NOMO-1 (cell line): ENCODE measurements at regions not wholly inside any gene's neighbourhood (a gene's known extent, or its start where the extent isn't known, plus 50 kb on each side); places are given as distances from the start of the nearest gene placed in this dataset.

ENCODE experiments used
- DNase-seq, 2 experiments: peaks; one replicate each; lab custom pipeline; 2025; ENCODE audit not compliant: unreplicated experiment in 2 of 2; lab: John Stamatoyannopoulos, UW

DNA sequence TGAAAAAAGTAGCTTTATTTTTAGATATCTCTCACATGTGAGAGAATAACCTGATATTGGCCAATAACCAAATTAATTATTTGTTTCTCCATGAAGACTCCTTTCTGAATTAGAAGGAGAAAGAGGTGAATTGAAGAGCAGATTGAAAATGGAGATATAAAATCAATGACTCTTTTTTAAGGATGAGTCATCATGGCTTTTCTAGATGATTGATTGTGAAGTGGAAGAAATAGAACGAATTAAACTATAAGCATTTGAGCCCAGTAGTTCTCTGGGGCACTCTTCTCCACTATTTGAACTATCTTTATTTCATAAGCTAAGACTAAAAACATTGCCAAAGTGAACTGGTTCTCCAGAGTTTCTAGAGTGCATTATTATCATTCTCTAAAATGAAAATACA, 137.2 kb upstream of the EDNRA start:
- no peak for DNase-seq

DNA sequence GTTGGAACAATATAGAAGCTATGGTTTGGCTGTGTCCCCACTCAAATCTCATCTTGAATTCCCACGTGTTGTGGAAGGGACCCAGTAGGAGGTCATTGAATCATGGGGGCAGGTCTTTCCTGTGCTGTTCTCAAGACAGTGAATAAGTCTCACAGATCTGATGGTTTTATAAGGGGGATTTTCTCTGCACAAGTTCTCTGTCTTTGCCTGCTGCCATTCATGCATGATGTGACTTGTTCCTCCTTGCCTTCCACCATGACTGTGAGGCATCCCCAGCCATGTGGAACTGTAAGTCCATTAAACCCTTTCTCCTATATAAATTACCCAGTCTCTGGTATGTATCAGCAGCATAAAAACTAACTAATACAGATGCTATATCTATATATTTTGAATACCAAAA, 135.2 kb upstream of the EDNRA start:
- DNase-seq: no peak

DNA sequence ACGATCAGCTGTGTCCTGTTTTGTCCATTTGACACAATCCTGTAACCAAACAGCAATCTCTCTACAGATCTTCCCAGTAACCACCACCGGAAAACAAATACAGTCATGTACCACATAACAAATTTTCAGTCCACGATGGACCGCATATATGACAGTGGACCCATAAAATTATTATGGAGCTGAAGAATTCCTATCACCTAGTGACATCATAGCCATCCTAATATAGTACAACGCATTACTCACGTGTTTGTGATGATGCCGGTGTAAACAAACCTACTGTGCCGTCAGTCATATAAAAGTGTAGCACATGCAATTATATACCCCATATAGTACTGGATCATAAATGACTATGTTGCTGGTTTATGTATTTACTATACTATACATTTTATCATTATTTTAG, 133.7 kb upstream of the EDNRA start:
- DNase-seq: no peak

DNA sequence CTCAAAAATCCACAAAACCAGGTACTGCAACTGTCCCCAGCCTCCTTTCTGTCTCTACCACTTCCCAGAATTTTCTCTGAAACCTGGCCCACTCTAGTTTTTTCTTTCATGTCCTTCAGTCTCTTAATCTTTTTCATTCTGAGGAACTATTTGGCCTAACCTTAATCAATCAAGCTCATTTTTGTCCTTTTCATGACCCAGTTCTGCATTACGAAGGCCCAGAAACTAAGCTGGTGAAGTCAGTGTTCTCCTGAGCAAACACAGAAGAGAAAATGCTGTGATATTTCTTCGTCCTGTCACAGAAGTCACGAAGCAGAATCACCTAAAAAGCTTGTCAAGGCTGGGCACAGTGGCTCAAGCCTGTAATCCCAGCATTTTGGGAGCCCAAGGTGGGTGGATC, 131.7 kb upstream of the EDNRA start:
- DNase-seq: no peak

DNA sequence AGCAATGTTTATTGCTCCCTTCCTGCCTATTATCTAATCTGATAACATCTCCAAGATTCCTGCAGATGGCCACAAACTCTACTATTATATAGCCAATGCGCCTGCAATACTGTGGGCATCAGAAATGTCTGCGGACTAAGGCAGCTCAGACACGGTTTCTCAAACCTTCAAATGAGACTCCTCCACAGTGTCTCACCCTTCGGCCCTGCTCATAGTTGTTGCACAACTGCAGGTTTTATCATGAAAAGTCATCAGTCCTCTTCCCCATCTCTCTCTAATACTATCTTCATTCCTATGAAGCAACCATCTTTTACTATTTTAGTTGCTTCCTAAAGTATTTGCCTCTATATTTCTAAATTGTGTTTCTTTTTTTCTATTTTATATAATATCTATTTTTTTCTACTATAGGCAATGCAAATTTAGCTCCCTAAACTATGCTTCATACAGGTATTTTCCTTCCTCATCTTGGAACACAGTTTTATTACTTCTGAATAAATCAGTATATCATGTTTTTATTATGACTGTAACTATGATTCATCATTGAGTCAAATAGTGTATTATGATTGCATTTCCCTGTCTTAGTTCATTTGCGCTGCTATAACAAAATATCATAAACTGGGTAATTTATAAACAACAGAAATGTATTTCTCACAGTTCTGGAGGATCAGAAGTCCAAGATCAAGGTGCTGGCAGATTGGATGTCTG, 129.7 kb upstream of the EDNRA start:
- DNase-seq: no peak

DNA sequence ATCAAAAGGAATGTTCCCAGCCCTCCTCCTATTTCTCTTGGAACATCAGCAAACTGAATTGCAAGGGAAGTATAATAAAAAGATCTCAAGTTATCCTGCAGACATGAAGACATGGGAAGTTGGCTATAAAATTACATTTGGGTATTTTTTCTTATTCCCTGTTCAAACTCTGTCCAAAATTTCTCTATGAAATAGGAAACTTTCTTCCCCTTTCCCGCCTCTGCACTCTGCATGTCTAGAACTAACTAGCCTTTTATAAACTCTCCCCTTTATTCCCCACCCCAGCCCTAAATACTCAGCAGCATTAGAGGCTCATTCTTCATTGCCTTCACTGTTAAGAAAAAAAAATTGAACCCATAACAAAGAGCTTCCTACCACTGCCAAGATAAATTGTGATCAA, 126.7 kb upstream of the EDNRA start:
- no peak for DNase-seq

DNA sequence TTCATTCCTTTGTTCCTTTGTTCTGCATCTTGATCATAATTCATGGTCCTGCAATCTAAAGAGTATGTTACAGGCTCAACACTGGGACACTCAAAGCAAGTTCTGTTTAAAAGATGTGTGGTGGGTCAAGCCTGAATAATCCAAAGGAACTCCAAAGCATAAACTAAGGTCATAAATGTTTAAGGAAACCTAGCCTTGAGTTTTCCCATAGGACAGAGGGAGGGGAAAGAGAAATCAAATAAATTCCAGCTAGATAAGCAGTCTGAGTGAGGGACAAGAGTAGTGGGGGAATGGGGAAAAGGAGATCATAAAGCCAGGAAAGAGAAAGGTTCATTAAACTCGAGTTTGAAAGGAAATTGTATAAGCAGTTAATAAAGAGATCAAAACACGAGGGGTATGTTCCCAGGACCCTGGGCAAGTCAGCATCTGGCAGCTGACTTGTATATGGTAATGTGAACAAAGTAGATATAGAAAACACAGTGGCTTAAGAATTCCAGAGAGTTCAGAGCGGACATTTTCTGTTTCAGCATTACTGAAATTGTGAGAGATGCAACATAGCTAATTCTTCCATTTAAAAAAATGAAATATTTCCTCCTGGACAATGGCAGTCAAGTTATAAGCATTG, 125.8 kb upstream of the EDNRA start:
- DNase-seq: no peak

DNA sequence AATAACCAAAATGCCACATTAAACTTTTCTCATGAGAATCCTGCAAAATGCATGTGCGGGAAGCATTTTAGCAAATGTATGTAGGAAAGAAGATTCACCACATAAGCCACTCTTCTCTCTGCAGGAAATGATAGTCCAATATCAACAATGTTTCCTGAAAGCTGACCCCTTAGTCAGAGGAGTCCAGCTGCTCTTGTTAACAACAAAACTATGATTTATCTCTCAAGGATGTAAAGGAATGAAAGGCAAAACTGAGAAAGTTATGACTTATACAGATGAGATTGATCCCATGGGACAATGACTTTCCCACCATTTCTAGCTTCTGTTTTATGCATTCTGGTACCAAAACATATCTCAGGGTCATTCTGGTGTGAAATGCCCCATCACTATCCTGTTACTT, 125.0 kb upstream of the EDNRA start:
- no peak for DNase-seq

DNA sequence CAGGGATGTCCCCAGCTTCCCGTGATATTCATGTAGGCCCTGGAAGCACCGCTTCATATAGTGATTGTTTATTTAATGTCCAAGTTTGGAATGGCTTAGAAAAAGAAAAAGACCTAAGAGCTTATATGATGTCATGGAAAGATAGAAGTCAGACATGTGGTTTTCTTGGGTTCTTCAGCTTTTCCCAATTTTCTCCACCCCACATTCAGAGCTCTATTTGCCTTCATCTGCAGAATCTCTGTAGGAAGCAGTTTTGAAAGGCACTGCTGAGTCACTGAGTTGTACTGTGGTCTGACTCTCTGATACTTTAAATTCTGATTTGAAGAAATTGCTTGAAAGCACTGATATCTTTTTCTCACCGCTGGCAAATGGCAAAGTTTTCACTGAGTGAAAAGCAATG, 120.6 kb upstream of the EDNRA start:
- no peak for DNase-seq

DNA sequence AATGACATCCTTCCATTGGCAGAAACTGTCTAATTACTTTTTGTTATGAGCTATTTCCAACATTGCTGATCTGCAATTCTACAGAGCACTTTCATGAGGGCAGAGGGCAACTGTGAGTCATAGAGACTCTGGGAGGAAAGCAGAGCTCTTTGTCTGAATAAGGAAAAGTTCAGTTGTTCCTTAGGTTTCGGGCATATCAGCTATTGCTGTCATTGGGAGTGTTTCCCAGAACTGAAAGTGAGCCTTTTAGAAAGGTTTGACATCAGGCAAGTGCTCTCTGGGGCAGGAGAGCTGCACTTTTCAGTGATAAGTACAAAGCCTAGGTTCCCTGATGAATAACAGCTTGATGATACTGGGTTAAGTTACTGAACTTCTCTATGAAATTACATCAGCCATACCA, 119.2 kb upstream of the EDNRA start:
- DNase-seq: no peak

DNA sequence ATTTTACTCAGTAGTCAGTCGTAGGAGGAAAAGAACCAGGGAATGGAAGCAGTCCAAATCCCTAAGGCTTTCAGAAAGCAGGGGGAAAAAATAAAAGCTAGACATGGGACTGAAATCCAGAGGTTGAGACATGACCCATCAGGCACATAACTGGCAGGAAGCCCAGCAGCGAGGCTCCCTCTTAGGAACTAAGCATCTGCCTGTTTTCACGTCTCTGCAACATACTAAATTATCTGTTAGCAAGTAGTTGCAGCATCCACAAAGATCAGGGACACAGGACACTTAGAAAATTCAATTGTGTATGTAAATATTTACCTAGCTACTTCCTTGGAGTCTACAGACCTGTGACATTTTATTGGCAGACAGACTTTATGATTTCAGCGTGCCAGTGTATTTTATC, 118.0 kb upstream of the EDNRA start:
- no peak for DNase-seq

DNA sequence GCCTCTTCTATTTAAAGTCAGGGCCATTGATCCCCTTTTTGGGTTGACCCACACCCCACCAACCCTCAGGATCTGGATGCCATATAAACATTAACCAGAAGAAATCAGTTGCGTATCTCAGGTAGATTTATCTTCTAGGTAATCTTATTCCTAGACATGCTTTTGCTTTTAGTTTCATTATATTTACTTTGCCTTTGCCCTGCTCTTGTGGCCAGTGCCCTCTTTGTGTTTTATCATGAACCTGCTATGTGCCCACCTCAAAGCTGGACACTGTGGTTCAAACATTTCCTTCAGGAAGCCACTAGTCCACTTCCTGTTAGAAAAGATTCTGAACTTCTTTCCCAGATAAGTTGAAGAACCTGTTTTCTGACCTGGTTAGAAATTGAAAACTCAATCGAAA, 117.4 kb upstream of the EDNRA start:
- DNase-seq: no peak

DNA sequence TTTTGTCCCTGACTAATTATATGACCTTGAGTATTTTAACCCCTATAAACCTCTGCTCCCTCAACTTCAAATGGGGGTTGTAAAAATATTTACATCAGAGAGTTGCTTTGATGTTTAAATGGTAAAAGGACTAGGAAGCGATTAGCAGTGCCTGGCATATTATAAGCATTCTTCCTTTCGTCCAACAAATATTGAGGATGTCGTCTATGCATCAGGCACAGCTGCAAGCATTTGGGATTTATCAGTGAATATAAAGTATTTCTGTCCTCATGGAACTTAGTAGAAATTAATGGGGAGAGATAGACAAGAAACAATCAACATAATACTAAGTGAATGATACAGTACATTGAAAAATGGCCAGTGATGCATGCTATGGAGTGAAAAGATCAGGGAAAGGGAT, 115.5 kb upstream of the EDNRA start:
- no peak for DNase-seq

DNA sequence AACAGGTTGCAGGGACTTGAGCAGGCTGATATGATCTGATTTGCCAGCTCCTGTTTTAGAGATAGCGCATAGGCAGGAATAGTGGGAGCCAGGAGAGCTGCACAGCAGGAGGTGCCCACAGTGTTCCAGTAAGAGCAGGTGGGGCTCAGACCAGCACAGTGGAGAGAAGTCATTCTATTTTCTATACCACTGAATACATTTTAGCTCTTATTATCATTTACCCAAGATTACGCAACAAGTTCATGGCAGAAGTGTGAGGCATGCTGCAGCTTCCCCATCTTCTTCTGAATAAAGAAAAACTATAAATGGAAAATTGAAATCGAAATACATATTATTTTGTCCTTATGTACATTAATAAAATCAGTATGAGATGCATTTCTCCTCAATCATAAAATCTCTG, 114.7 kb upstream of the EDNRA start:
- no peak for DNase-seq

DNA sequence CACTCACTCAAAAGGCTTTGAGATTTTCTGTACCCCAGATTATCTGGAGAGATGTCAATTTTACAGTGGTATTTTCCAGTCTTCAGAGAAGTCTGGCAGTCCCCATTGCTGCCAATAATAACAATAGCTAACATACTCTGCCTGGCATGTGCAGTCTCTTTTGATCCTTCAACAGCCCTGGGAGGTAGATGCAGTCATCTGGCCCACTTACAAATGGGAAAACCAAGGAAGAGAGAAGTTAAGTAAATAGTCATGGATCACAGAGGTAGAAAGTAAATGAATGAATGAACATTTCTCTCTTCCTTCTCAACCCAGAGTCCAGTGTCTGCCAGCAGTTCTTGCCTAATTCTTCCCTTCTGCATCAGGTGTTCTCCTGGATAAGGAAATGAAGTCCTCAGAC, 113.0 kb upstream of the EDNRA start:
- DNase-seq: no peak

DNA sequence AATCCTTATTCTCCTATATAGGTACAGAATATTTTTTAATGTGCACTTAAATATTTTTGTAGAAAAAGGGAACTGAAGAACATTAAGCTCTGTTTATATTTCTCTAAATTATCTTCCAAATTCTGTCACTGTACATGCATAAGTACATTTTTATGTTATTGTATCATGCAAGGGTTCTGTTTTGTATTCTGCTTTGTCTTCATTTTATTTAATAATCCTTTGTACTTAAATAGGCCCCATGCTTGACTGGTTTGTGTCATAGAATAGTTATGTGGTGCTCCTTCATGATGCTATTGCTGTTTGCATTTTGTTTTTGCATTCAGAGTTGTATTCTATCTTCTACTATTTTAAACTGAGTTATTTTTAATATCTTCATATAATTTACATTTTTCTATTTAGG, 111.9 kb upstream of the EDNRA start:
- DNase-seq: no peak

DNA sequence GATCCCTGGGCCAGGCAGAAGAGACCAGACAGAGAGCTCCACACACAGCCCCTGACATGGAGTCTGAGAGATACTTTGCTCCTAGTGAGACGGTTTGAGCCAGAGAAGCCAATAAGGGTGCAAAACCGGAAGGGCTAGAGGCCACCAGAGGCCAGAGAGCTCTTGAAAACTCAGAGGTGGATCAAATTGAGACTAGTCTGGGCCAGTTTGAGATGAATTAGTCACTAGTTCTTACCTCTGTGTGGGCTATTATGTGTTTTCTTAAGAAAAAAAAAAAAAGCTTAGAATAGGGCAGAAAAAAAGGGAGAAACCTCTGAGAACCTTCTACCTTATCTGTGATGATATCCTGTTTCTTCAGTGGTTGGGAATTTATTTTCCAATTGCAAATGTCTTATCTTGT, 110.4 kb upstream of the EDNRA start:
- DNase-seq: no peak

DNA sequence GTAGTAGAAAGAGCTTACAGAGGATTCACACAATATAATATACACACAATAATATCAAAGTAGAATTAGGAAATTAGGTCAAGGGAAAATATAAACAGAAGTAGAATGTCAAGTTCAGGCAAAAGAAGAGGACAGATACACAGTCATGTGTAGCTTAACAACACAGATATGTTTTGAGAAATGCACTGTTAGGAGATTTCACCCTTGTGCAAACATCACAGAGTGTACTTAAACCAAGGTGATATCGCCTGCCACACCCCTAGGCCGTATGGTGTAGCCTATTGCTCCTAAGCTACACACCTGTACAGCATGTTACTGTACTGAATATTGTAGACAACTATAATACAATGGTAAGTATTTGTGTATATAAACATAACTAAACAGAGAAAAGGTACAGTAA, 110.0 kb upstream of the EDNRA start:
- no peak for DNase-seq

DNA sequence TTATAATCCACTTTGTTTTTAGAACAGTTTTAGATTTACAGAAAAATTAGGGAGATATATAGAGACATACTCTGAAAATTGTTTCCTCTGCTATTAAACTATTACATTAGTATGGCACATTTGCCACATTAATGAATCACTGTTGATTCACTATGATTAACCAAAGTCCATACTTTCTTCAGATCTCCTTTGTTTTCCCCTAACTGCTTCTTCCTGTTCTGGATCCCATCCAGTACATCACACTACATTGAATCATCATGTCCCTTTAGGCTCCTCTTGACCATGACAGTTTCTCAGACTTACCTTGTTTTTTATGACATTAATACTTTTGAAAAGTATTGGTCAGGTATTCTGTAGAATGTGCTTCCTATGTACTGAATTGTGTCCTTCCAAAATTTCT, 109.2 kb upstream of the EDNRA start:
- no peak for DNase-seq

DNA sequence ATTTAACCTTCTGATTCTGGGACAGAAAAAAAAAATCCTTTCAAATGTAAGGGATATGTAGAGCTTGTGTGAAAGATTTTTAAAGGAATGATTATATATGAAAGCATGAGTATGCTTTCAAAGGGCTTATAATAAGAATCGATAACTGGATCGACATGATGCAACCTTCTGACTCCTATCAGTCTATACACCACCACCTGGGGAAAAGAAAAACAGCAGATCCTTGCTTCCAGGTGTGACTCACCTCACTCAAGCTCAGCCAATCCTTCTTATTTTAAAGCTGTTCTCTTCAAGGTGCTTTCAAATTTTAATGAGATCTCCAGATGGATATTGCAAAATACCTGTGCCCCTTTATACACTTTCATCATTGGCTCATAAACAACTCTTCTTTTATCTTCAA, 102.1 kb upstream of the EDNRA start:
- no peak for DNase-seq

DNA sequence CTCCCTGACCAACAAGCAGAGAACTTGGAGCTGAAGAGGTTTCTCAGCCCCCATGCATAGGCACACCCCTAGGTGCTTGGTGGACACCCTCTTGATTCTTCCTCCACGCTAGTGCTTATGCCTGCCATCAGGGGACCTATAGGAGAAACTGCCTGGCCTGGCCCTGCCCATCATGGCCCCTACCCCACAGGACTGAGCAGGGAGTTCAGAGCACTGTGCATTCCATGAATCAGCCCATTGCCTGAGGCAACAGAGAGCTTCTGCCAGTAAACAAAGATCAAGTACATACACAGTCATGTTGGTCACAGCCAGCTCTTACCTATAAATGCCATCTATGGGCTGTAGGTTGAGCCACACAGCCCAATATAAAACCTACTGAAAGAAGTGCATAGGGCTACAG, 99.1 kb upstream of the EDNRA start:
- no peak for DNase-seq

DNA sequence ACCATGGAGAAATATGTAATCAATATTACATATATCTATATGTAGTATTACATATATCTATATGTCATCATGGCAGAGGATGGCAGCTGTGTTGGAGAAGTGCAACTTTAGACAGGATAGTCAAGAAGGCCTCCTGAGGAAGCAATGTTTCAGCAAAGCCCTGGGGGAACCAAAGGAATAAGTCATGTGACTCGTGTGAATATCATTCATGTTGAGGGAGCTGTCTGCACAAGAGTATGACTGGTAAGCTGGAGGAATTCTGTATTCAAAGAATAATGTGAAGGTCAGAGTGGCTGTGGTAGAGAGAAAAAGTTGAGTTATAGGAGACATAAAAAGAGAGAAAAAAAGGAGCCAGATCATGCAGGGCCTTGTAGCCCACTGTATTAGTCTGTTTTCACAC, 92.9 kb upstream of the EDNRA start:
- DNase-seq: no peak

DNA sequence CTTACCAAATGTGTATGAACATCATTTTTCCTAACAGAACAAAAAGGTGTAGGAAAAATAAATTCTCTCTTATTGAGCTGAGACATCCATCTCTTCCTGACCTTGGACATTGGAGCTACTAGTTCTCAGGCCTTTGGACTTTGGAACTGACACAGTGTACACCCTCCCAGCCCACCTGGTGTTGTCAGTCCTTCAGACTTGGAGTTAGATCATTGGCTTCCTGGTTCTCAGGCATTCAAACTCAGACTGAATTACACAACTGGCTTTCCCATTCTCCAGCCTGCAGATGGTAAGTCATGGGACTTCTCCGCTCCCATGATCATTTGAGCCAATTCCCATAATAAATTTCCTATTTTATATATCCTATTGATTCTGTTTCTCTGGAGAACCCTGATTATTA, 84.8 kb upstream of the EDNRA start:
- DNase-seq: no peak
